ENCODE measurements at regions not wholly inside any gene's neighbourhood (a gene's known extent, or its start where the extent isn't known, plus 50 kb on each side); places are given as distances from the start of the nearest gene placed in this dataset.

DNA sequence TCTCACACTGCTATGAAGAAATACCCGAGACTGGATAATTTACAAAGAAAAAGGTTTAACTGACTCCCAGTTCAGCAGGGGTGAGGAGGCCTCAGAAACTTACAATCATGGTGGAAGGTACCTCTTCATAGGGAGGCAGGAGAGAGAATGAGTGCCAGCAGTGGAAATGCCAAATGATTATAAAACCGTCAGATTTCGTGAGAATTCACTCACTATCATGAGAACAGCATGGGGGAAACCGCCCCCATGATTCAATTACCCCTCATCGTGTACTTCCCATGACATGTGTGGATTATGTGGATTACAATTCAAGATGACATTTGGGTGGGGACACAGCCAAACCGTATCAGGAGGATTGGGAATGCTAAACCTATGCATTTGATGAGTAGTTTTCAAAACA is 380.3 kb upstream of the SPHKAP start:
- H3K79me2 ChIP-seq (ENCODE audit: control insufficient read depth, insufficient read depth, low read length), result no peaks in the 10 kb centered on the region
- H3K9me1 ChIP-seq (replicated peaks; ENCODE audit: control insufficient read depth, extremely low read depth, insufficient read depth, low read length), result no peaks in the 10 kb centered on the region
- no peaks in the 10 kb centered on the region for H4K20me1 ChIP-seq (replicated peaks; ENCODE audit: control insufficient read depth, extremely low read depth, insufficient read depth, low read length)
- H2AFZ ChIP-seq (ENCODE audit: low read depth, low read length), result no peak overlapping the region
- H3K9me3 ChIP-seq (replicated peaks; ENCODE audit: control insufficient read depth, insufficient read depth, low read length), result no peaks in the 10 kb centered on the region
- POLR2A ChIA-PET, result no interaction called here
- dilution Hi-C loops (cut with MboI; ENCODE audit: extremely low pct_ligation_motif_present, low sequenced_read_pairs) (no loop called here), intact Hi-C loops (cut with micrococcal nuclease) (no loop called here)
- no peaks in the 10 kb centered on the region for H3K27me3 ChIP-seq (ENCODE audit: control insufficient read depth in 2 of 2, insufficient read depth in 2 of 2, low read length in 2 of 2)
- no peaks in the 10 kb centered on the region for H3K4me1 ChIP-seq (ENCODE audit: control insufficient read depth, extremely low read depth, insufficient read depth, low read length)
- CTCF ChIA-PET, result no interaction called here
- BruUV-seq (replicated peaks), result no TSS peak
- no peak overlapping the region for H3K4me2 ChIP-seq (ENCODE audit: insufficient read depth, low read length)
- H3K36me3 ChIP-seq (ENCODE audit: control insufficient read depth in 2 of 2, extremely low read depth in 1 of 2, insufficient read depth in 2 of 2, low read length in 2 of 2), result no peaks in the 10 kb centered on the region
- no peak overlapping the region for H3K27ac ChIP-seq (ENCODE audit: insufficient read depth, low read depth, low read length)
- H3K4me3 ChIP-seq (replicated peaks in 1 of 3; ENCODE audit: insufficient read depth in 1 of 3, low read depth in 1 of 3, low read length in 3 of 3), result no peak overlapping the region
- DNase-seq (ENCODE audit: low read depth, low spot score) (no peak), FAIRE-seq (no peak)
- H3K9ac ChIP-seq (replicated peaks; ENCODE audit: extremely low read depth, insufficient read depth, low read length), result no peak overlapping the region
- TF ChIP-seq POLR2AphosphoS5 (IDR thresholded peaks at IDR 0.05; ENCODE audit: insufficient read depth, low read depth, low read length) (no peak), MYC (IDR thresholded peaks at IDR 0.05; ENCODE audit: low read depth, low read length) (no peak), CTCF (IDR thresholded peaks at IDR 0.05; ENCODE audit: extremely low read depth in 1 of 2, insufficient read depth in 1 of 2, low read depth in 1 of 2, low read length in 2 of 2) (no peak), GATA2 (IDR thresholded peaks at IDR 0.05; ENCODE audit: insufficient read depth, insufficient read length, low read depth, low read length) (no peak), POLR2A (IDR thresholded peaks at IDR 0.05; ENCODE audit: low read depth, low read length) (no peak)
- TF ChIP-seq, protein P1, sequence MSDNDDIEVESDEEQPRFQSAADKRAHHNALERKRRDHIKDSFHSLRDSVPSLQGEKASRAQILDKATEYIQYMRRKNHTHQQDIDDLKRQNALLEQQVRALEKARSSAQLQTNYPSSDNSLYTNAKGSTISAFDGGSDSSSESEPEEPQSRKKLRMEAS (IDR thresholded peaks at IDR 0.05; ENCODE audit: insufficient read depth, insufficient read length), result no peak

- TF ChIP-seq POLR2AphosphoS5 (IDR thresholded peaks at IDR 0.05; ENCODE audit: insufficient read depth, low read depth, low read length) (no peak), CTCF (IDR thresholded peaks at IDR 0.05; ENCODE audit: extremely low read depth in 1 of 2, insufficient read depth in 1 of 2, low read depth in 1 of 2, low read length in 2 of 2) (no peak), GATA2 (IDR thresholded peaks at IDR 0.05; ENCODE audit: insufficient read depth, insufficient read length, low read depth, low read length) (no peak), EZH2 (IDR thresholded peaks at IDR 0.05; ENCODE audit: borderline replicate concordance, low read depth, low read length, severe bottlenecking) (no peak), MYC (IDR thresholded peaks at IDR 0.05; ENCODE audit: low read depth, low read length) (no peak), JUN (IDR thresholded peaks at IDR 0.05; ENCODE audit: borderline replicate concordance, insufficient read depth, insufficient read length, low read depth) (no peak), POLR2A (IDR thresholded peaks at IDR 0.05; ENCODE audit: low read depth, low read length) (no peak), FOS (IDR thresholded peaks at IDR 0.05; ENCODE audit: borderline replicate concordance, insufficient read depth, low read length) (no peak)
- TF ChIP-seq, protein P1 (IDR thresholded peaks at IDR 0.05; ENCODE audit: insufficient read depth, insufficient read length), result no peak
- Histone ChIP-seq H3K9me3 (replicated peaks; ENCODE audit: control insufficient read depth, insufficient read depth, low read length) (no peaks in the 10 kb centered on the region), H2AFZ (ENCODE audit: low read depth, low read length) (no peak overlapping the region), H3K4me1 (ENCODE audit: control insufficient read depth, extremely low read depth, insufficient read depth, low read length) (no peaks in the 10 kb centered on the region), H3K36me3 (ENCODE audit: control insufficient read depth in 2 of 2, extremely low read depth in 1 of 2, insufficient read depth in 2 of 2, low read length in 2 of 2) (no peaks in the 10 kb centered on the region), H3K27ac (ENCODE audit: insufficient read depth, low read depth, low read length) (no peak overlapping the region), H3K4me3 (replicated peaks in 1 of 3; ENCODE audit: insufficient read depth in 1 of 3, low read depth in 1 of 3, low read length in 3 of 3) (no peak overlapping the region), H3K27me3 (ENCODE audit: control insufficient read depth in 2 of 2, insufficient read depth in 2 of 2, low read length in 2 of 2) (no peaks in the 10 kb centered on the region), H3K9ac (replicated peaks; ENCODE audit: extremely low read depth, insufficient read depth, low read length) (no peak overlapping the region), H4K20me1 (replicated peaks; ENCODE audit: control insufficient read depth, extremely low read depth, insufficient read depth, low read length) (no peaks in the 10 kb centered on the region), H3K9me1 (replicated peaks; ENCODE audit: control insufficient read depth, extremely low read depth, insufficient read depth, low read length) (no peaks in the 10 kb centered on the region), H3K4me2 (ENCODE audit: insufficient read depth, low read length) (no peak overlapping the region), H3K79me2 (ENCODE audit: control insufficient read depth, insufficient read depth, low read length) (no peaks in the 10 kb centered on the region)
- dilution Hi-C loops (cut with MboI; ENCODE audit: extremely low pct_ligation_motif_present, low sequenced_read_pairs), result no loop called here
- intact Hi-C loops (cut with micrococcal nuclease), result no loop called here
- ChIA-PET POLR2A (no interaction called here), CTCF (no interaction called here)
- BruUV-seq (replicated peaks), result no TSS peak
- DNase-seq (ENCODE audit: low read depth, low spot score) (no peak), FAIRE-seq (no peak)
Observed at GRCh38 chr2:228559774-228560415, 378.4 kb upstream of the SPHKAP start.

Data from endothelial cell of umbilical vein (primary cell).